ENCODE measurements at regions not wholly inside any gene's neighbourhood (a gene's known extent, or its start where the extent isn't known, plus 50 kb on each side); places are given as distances from the start of the nearest gene placed in this dataset.

DNA sequence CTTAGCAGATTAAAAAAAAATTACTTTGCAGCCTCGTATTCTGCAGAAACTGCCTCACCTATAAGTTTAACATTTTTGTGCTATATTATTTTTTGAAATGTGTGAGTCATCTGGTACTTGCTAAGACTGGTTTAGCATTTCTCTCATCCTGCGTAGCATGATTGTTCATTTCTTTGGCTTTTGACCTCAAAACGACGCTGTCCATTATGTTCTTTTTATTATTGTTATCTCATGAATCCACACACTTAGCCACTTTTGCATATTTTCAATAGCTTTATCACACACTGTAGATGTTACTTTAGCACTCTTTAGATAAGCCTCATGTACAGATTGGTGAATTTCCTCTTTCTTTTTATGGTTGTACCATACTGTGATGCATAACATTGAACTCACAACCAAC is 1004.9 kb upstream of the NCAM2 start:
- TF ChIP-seq, protein P1, sequence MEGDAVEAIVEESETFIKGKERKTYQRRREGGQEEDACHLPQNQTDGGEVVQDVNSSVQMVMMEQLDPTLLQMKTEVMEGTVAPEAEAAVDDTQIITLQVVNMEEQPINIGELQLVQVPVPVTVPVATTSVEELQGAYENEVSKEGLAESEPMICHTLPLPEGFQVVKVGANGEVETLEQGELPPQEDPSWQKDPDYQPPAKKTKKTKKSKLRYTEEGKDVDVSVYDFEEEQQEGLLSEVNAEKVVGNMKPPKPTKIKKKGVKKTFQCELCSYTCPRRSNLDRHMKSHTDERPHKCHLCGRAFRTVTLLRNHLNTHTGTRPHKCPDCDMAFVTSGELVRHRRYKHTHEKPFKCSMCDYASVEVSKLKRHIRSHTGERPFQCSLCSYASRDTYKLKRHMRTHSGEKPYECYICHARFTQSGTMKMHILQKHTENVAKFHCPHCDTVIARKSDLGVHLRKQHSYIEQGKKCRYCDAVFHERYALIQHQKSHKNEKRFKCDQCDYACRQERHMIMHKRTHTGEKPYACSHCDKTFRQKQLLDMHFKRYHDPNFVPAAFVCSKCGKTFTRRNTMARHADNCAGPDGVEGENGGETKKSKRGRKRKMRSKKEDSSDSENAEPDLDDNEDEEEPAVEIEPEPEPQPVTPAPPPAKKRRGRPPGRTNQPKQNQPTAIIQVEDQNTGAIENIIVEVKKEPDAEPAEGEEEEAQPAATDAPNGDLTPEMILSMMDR (IDR thresholded peaks at IDR 0.05): no peak
- no peak for TF ChIP-seq POLR2AphosphoS5 (IDR thresholded peaks at IDR 0.05)
- no peak for TF ChIP-seq EP300 (IDR thresholded peaks at IDR 0.05; ENCODE audit: low read depth)
- TF ChIP-seq POLR2A (IDR thresholded peaks at IDR 0.05): no peak
